ENCODE measurements at regions not wholly inside any gene's neighbourhood (a gene's known extent, or its start where the extent isn't known, plus 50 kb on each side); places are given as distances from the start of the nearest gene placed in this dataset.

DNA sequence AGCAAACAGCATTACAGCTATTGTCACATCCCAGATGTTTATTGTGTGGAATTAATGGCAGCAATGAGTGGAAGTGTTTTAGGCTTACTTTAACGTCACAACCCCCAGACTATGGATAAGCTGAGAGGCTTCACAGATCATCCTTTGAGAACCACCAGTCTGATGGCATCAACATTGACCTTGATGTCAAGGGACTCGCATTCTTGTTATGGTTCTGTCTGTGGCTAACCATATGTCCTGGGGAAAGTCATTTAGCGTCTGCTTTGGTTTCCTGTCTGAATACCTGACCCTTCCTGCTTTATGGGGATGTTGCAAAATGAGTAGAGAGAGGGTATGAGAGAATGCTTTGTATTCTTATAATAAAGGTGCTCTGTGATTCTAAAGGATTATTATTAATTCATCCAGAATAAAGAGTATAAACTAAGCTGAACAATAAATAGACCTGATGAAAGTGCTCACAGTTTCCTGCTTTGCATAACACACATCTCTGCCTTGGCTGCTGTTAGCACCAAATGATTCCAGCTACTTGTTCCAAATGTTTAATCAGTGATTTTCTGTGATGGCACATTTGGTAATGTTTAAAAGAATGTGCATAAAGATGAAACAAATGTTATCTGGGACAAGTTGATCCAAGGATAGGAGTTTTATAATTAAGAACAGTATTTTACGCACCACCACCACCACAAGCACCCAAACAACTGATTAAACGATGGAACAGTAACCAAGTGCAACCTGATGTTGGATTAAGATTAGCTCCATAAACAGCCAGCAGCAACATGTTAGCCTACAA is 116.9 kb upstream of the LRIG3 start:
- DNase-seq, result no peak

DNA sequence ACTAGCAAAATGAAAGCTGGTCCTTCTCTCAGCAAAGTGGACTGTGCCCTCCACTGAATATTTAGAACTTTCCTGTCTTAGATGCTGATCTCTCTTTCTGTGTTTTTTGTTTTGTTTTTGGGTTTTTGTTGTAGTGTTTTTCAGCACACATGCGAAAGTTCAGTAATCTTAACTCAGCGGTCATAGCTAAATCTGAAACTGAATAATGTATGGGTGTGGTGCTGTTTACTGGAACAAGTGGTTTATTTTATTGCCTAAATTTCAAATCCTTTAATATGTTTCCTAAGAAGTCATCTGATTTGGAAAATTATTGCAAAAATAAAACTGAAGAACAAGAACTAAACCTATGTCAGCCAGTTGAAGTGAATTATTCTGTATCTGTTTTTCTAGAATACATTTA is 116.0 kb upstream of the LRIG3 start:
- DNase-seq, result no peak

DNA sequence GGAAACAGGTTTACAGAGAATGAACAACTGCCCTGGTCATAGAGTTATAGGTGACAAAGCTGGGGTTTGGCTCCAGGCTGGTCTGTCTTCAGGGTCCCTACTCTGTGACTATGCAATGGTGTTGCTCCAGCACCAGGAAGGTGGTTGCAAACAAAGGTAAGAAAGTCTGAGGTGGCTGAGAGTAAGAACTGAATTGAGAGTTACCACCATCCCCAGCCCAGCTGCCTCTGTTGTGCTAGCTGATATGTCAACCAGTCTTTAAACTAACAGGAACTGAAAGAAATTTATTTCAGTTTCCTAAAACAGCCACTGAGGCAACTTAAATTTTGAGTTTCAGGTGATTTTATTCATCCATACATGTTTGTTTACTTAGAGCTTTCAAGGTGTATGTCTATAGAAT is 111.0 kb upstream of the LRIG3 start:
- no peak for DNase-seq

DNA sequence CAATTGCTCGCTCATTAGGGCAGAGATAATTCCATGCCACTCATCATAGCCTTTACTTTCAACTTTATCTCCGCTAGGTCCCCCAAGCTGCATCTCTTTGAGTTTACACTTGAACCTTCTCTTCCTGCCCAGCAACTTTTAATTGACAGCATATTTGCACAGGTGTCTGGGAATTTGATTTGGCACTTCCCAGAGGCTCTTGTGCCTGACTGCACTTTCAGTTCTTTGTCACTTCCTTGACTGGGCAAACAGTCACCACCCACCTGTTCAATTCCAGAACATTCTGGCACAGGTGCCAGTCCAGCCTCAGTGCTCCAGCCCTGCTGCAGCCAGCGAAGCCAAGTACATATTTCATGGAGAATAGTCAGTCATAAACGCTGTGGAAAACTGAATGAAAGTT is 110.1 kb upstream of the LRIG3 start:
- peak; percentile 39 for DNase-seq

DNA sequence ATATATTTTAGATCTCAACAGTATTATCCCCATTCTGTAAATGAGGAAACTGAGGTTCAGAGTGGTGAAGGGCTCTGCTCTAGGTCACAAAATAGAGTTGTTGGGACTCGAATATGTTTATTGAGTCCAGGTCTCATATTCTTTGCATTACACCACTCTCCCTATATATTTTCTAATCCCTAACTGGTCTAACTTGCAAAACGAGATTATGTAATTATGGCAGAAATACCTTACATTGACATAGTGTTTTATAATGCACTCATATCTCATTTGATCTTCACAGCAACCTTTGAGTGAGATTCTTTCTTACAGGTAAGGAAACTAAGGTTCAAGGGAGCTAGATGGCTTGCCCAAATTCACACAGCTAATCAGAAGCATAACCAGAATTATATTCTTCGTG is 106.9 kb upstream of the LRIG3 start:
- no peak for DNase-seq

DNA sequence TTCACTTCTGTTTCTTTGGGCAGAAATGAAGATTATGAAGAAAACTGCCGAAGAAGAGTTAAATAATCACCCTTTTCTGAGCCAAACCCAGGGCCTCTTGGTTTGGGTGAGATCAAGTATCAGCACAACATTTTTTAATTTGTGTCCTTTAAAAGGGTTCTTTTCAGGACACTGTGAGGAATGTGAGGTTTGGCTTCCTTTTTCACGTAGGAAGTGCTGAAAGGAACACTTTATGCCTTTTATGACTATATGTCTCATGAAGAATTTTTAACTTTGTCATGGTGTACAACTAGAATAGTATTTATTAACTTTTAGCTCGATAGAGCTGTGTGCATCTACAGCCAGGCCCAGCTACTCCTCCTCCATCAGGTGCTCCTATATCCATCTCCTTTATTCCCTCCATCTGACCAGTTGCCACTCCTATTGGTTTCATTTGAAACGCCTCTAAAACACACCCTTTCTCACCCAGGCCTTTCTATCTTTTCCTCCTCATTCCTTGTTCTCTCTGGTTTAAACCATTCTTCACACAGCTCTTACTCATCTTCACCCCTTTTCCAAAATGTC is 103.6 kb upstream of the LRIG3 start:
- no peak for DNase-seq

DNA sequence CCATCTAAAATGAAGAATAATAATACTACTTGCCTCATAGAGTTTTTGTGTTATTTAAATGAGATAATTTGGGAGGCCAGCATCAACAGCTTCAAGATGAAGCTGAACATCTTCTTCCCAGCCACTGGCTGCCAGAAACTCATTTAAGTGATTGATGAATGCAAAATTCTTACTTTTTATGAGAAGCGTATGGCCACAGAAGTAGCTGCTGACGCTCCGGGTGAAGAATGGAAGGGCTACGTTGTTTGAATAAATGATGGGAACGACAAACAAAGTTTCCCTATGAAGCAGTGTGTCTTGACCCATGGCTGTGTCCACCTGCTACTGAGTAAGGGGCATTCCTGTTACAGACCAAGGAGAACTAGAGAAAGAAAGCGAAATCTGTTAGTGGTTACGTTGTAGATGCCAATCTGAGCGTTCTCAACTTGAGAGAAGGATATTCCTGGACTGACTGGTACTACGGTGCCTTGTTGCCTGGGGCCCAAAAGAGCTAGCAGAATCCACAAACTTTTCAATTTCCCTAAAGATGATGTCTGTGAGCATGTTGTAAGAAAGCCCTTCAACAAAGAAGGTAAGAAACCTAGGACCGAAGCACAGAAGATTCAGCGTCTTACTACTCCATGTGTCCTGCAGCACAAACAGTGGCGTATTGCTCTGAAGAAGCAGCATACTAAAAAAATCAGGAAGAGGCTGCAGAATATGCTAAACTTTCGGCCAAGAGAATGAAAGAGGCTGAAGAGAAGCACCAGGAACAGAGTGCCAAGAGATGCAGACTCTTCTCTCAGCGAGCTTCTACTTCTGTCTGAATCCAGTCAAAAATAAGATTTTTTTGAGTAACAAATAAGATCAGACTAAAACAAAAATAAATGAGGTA is 100.0 kb upstream of the LRIG3 start:
- DNase-seq, result no peak

DNA sequence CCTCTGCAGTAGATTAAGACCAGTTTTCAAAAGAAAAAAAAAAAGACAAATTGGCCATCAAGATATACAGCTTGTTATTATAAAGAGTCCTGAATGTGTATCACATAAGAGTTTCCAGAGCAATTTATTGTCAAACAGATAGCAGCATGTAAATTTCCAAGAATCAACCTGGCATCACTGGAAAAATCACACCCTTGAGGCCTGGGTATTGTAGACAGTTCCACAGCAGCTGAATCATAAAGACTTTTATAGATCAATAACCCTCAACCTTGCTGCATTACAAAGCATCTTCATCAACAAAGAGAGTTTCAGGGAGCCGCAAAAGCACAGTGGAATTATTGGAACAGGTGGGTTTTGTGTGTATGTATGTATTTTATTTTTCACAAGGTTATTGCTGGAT is 94.6 kb upstream of the LRIG3 start:
- no peak for DNase-seq

DNA sequence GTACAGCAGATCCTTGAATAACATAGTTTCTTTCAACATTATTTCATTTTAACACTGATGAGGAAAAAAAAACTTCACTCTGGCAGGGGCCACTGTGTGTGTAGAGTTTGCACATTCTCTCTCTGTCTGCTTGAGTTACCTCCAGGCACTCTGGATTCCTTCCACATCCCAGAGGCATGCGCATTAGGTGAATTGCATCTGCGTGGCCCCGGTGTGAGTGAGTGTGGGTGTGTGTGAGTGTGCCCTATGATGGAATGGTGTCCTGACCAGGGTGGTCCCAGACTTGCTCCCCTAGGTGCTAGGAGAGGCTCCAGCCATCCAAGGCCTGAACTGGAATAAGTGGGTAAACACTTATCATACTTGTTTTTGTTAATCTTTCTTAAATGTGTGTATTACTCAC is 90.6 kb upstream of the LRIG3 start:
- no peak for DNase-seq

DNA sequence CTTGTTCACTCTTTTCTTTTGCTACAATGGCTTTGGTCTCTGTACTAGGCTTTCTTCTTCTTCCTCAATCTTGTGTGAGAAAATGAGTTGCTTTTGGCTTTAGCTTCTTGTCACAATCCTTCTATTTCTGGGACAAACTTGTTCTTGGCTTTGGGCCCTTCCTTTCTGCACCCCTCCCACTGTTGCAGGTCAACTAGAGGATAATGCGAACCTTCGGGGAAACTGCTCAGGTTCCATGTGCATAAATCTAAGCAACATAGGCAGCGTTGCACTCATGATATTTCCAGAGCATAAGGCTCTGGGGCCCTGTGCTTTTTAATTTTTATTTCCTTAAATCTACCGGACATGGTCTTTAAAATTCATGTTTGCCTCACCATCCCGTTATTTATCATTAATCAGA is 89.8 kb upstream of the LRIG3 start:
- no peak for DNase-seq

DNA sequence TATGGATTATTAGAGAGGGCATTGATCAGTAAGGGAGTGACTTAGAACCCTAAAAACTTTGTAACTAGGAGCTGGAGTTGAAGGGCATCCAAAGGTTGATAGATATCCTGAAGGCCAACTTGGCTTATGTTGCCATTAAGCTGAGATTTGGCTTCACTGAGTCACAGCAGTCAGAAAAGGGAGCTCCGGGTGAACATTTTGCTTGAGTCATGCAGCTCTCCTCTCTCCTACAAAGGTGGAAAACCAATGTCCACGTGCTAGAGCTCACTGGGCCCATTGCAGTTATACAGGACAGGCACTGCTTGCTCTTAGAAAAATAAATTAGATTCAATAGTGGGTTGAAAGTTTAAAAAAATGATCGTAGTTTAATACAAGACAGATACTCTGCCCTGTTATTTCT is 87.3 kb upstream of the LRIG3 start:
- DNase-seq, result no peak

DNA sequence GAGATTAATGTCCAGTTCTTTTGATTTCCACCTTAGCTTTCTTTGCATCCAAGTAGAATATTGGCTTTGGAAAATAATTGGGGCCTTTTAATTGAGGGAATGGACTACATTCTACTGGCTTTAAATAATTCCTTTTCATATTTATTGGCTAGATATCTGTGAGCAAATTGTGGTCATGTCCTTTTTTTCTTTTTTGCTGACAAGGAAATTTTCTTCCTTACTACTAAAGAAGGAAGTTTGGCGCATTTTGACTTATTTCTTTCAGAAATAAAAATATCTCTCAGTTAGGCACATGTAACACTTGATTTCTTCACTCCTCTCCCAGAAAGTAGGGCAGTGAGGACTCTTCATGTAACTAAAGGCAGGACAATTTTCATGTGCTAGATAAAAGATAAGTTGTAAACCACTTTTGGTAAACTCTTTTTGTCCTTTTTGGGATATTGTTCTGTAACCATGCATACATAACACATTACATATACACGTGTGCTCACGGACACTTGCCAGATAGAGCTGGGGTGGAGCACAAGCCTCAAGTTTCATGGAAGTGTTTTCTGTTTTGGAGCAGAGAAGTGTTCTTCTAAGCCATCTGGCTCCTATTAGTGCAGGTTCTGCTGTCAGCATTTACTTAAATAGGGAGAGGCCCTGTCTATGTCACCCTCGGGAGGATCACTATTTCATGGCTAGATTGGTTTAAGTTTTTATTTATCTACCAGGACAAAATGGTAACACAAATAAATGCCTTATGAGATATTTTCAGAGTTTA is 85.1 kb upstream of the LRIG3 start:
- no peak for DNase-seq

DNA sequence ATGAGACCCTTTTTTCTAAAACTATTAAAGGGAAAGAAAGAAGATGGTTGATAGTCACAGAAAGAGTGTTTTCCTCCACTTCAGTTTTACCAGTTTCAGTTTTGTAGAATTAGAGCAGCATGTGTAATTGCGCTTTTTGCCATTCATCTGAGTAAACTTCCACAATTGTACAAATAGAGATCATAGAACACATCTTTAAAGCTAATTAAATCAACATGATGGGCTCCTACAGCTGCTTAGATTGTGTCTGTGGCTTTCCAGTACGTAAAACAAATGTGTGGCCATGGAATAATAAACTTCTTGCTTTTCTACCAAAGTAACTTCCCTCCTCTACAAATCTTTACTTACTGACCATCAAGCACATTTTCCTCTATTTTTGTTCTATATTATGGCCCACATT is 84.2 kb upstream of the LRIG3 start:
- no peak for DNase-seq

DNA sequence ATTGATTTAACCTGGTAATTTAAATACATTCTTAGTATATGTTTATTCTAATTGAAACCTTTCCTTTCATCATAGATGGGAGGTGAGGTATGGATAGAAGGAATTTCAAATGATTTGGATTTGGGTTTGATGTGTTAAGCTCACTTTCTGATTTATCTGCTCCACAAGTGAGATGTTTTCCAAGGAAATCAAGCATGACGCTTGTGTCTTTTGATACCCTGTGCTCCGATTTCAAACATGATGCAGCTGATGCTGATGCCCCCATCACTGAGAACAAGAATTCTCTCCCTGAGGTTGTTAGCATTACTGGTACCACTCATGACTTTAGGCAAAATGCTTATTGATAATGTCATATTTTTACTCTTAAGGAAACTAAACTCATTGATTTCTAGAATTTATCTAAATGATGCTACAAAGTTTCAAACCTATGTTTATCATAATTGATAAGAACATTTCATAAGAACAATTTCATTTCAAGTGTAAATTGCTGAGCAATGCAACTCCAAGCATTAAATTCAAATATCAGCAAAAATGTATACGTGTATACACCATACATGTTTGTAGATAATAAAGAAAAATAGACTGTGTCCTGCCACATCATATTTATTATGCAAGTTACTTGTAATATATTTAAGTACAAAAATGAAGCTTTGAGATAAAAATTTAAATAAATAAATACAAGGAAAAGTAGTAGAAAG is 75.5 kb upstream of the LRIG3 start:
- DNase-seq, result no peak

DNA sequence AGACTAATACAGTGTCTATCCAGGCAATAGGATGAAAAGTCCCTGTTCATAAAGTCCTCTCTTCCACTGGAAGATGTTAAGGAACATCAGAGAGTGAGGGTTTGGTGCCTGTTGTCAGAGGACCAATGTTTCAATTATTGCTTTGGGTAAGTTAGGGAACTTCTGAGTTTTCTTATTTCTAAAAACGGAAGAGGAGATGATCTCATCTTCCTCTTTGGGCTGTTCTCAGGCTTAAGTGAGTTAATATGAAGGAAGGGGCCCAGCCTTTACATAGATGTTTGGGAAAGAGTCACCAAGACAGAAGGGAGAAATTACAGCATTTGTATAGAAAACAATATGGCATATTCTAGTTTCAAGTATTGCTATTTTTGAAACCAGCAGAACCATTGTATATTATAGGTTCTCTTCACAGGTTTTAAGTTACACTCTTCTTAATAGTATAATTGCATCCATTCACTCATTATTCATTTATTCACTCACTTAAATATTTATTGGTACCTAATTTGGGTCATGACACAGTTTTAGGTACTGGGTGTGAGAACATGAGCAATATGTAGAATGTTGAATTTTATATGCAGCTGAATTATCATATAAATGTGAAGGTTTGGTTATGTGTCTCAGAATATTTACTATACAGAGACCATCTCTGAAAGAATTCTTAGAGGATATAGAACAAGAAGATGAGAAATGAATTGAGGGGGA is 68.5 kb upstream of the LRIG3 start:
- DNase-seq, result no peak

DNA sequence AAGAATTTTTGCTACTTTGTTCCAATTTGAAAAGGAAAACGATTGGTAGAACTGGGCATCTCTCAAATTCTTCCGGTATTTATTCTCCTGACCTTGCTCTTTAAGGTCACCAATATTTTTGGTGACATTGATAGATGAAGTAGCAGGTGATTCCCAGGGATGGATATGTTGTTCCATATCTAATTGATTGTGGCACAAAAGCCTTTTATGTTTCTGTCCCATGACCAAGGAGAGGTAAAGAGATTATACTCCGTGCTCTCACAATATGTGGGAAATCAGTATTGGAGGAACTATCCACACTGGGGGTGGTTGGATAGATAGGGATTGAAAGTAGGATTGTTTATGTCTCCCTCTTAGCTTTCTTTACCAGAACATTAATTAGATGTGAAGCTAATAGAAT is 61.7 kb upstream of the LRIG3 start:
- DNase-seq, result no peak

DNA sequence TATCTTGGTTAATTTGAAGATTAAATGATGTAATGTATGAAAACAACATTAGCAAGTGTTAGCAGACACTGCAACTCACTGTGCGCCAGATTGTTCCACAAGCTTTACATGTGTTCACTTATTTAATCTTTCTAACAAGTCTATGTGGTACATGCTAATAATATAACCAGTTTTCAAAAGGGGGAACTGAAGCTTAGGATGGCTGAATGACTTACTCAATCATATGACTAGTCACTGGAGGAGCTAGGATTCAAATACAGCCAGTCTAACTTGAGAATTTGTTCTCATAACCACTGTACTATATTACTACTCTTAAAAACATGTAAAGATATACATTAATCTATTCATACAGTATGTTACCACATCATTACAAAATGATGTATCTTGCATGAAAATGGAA is 60.5 kb upstream of the LRIG3 start:
- no peak for DNase-seq

DNA sequence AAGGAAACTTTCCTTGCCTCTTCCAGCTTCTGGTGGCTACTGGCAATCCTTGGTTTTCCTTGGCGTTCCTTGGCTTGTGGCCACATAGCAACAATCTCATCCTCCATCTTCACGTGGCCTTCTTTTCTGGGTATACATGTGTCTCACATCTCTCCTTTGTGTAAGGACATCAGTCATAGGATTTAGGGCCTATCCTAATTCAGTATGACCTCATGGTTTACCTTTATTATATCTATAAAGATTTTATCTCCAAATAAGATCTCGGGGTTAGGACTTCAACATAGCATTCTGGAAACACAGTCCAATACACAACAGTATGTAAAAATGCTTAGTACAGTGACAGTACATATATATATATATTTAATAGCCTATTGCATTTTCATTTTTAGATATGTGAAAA is 58.4 kb upstream of the LRIG3 start:
- no peak for DNase-seq

DNA sequence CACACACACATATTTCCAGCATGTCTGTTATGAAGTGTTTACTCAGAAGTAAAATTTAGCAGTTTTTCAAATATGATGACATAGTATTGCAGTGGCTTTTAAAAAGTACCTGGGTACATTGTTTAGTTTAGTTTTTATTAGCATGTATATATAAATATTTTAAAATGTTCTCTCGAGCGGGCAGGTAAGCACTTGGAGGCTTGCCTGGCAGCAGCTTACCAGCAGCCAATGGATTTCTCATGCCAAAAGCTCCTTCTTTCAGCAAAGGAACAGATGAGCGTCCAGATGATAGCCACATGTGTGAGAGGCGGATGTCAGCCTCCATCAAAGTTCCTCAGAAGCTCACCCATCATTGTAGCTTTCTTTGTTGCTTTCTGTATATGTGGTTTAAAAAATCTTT is 57.2 kb upstream of the LRIG3 start:
- DNase-seq, result no peak

DNA sequence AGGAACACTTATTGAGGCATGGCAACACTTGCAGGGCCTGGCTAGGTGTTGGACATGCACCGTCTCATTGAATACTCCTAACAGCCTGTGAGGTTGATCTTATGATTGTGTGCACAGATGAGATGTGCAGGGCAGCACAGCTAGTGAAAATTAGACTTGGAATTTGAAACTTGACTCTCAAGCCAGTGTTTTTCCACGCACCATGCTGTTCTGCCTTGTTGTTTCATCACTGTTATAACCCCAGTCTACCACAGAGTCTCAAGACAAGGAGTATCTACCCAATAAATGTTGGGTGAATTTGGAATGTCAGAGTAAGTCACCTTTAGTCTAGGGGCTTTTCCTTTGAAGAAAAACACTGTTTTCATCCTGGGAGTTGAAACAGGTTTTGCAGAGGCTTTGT is 55.8 kb upstream of the LRIG3 start:
- no peak for DNase-seq
